GM18867 (cell line): ENCODE measurements at regions not wholly inside any gene's neighbourhood (a gene's known extent, or its start where the extent isn't known, plus 50 kb on each side); places are given as distances from the start of the nearest gene placed in this dataset.

Source experiments
- ATAC-seq: cut with Tn5 transposase; IDR thresholded peaks from one replicate; pipeline ENCODE4 v1.9.1; 2021; ENCODE audit warnings: mild to moderate bottlenecking, moderate library complexity; ENCODE audit not compliant: unreplicated experiment

DNA sequence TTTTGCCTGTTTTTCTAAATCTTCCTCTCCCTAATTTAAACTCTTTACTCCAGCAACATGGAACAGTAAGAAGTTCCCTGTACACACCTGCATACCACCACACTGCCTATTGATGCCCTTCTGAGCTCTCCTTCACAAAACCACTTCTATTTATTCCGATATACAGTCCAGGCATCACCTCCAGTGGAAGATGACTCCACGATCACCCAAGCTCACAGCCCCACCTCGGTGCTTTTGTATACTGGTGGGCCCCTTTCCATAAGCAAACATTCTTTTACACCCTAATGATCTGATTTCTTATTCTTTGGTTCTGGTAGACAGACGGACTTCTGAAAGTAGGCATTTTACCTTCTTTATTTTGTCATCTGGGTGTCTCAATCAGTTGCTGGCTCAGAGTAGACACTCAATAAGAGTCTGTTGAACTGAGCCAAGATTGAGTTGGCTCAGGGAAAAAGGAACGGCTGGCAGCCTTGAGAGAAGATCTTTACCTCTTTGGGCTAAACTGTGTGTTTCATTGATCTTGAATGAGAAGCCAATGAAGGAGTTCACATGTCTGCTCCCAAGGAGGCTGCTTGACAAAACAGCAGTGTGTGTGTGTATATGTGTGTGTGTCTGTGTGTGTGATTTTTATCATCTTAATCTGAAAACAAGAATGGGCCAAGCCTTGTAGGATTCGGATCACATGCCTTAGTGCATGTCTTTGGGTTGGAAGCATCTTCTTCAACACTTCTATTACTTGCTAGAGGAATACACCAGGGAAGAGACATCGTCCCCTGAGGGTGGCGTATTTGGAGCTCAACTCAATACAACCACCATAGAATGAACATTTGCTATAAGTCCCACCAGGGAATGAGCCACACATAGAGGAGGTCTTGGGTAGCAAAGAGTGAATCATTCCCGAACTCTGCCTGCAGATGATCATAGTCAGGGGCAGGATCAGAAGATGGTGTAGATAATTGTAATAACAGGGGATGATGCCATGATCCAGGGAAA is 341.8 kb downstream of the CYRIA start:
- ATAC-seq, result no peak

- ATAC-seq, result no peak
Observed at GRCh38 chr2:16323126-16323520, 342.5 kb downstream of the CYRIA start.

- ATAC-seq, result no peak
Observed at GRCh38 chr2:16322308-16323125, 343.1 kb downstream of the CYRIA start.

- no peak for ATAC-seq
Observed at GRCh38 chr2:16321872-16322271, 343.8 kb downstream of the CYRIA start.

DNA sequence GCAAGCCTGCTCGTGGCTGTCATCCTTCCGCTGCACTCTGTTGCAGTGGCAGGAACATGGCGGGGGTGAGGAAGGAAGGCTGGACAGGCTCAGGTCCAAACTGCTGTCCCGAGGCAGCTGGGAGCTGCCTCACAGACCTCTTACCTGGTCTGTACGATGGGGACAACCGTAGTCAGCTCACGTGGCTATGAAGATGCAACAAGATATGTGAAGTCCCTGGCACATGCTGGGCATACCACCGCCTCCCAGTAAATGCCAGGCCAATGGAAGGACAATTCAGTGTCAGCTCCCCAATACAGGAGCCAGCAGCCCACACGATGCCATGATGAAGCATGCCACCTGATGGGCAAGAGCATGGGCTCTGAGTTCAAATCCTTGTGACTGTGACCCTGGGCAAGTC is 344.4 kb downstream of the CYRIA start:
- no peak for ATAC-seq

- no peak for ATAC-seq
Observed at GRCh38 chr2:16320716-16321115, 344.9 kb downstream of the CYRIA start.

DNA sequence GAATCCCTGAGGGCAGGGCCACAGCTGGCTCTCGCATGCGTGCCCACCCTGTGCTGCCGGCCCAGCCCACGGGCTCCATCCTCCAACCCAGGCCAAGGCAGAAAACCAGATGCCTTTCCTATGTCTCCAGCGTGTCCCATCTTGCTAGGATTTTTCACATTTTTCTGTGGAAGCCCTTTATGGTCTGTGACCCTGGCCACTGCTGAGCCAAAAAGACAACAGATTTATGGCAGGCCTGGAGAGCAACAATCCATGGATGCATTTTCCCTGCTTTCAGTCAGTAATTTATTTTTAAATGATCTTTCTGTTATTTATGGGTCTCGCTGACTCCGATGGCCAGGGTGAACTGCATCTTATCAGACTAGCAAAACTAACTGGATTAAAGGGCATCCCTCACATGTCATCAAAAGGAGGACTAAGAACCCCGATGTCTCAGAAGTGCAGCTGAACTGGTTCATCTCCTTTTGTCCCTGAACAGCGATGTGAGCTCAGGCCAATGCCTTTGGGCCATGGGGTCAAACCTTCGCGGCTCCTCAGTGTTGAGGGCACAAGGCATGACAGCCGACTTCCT is 346.0 kb downstream of the CYRIA start:
- ATAC-seq, result no peak

- ATAC-seq, result peak; percentile 44
Observed at GRCh38 chr2:16318474-16319195, 347.0 kb downstream of the CYRIA start.

- no peak for ATAC-seq
Observed at GRCh38 chr2:16318051-16318450, 347.6 kb downstream of the CYRIA start.

- no peak for ATAC-seq
Observed at GRCh38 chr2:16317211-16317830, 348.3 kb downstream of the CYRIA start.

DNA sequence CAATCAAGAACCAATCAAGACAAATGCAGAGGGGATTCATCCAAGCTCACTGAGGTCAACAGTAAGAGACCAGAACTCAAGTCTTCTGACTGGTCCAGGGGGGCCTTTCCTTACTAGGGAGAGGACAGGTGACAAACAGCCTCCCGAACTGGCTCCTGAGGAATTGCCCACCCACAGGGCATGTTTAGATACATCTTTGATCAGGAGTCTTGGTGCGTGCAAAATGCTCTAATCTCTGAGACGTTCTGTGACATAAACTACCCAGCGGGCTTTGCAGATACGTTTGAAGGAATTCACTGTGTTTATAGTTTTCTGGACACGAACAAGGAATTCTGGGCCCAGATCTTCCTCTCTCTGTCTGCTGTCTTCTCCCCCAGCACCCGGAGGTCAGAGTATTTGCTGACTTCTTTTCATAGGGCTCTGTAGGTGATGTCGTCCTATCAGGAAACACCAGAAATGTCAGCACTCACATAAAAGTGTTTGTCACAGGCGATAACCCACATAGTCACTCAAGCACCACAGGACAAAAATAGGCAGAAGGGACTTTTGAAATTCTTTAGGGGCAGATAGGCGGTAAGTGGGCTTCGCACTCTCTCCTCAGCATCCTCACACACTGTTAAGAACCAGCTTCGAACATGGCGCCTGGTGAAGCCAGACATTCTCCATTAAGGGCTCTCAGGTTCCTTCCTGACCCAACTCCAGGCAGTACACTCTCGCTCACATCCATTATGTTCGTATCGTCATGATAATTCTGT is 349.0 kb downstream of the CYRIA start:
- ATAC-seq, result no peak

DNA sequence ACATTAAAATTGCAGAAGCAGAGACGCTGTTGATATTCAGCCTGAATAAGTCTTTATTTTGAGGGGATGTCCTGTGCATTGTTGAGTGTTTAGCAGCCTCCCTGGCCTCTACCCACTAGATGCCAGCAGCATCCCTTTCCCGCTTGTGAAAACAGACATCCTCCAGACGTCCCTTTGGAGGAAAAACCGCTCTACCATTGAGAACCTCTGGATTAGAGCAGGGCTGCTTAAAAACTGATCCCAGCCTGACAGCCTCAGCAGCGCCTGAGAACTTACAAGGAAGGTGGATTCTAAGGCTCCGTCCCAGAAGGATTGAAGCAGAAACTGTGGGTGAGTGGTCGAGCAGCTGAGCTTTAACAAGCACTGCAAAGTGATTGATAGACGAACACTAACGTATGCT is 349.7 kb downstream of the CYRIA start:
- no peak for ATAC-seq

- no peak for ATAC-seq
Observed at GRCh38 chr2:16315458-16315835, 350.2 kb downstream of the CYRIA start.

DNA sequence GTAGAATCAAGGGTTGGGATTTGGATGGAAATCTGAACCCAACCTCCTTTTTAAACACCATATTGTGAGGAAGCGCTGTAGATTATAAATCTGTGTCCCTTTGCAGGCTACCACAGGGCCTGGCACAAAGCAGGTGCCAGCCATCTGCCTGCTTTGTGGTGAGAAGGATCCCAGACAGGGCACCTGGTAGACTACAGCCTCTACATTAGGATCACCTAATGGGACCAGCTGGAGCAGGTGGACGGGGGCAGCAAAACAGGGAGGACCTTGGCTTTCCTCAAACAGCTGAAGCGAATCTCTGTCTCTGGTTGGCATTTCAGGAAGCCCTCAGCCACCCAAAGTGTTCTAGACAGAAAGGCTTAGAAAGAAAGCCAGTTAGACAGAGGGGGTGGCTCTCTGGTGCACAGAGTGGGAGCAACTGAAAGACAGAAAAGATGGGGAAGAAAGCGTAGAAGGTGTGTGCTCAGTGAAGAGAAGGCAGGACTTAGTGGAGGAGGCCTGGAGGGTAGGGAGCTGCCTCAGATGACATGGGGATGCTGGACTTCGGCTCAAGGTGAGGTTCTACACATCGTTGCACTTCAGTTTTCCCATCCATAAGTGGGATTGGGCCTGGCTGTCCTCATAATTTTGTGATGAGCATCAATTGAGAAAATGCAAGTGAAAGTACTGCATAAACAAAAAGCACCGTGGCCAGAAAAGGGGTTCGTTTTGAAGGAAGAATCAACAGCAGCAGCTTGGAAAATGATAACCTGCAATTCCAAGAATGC is 350.8 kb downstream of the CYRIA start:
- ATAC-seq, result no peak

DNA sequence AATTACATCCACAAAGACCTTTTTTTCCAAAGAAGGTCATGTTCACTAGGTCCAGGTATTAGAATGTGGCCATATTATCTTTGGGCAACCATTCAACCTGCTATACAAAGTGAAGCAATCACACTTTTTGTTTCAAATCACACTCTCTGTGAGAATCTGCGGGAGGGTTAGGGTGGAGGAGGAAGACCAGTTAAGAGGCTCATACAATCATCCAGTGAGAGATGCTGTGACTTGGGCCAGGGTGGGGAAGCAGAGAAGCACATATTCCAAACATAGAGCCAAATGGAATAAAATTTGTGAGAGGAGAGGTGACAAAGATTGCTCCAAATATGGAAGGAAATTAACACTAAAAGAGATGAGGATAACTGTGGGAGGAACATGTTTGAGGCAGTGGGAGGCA is 351.6 kb downstream of the CYRIA start:
- no peak for ATAC-seq

- ATAC-seq, result no peak
Observed at GRCh38 chr2:16313235-16313975, 352.2 kb downstream of the CYRIA start.

DNA sequence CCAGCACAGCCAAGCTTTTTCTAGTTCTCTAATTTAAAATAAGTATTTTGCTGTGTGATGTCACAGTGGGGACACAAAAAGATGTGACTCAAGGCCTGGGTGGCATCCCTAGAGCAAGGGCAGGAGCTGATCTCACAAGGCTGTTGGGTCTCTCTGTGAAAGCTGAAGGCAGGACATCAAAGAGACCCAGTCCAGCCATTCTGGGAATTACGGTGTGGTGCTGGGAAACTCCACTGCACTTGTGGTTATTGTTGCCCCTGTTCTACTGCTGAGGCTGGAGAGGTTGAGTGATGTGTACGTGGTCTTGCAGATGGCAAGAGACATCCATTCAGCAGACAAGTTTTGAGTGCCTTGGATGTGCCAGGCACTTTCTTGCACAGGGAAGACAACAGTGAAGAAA is 352.9 kb downstream of the CYRIA start:
- no peak for ATAC-seq
